SU-DHL-6 (cell line): ENCODE measurements at regions not wholly inside any gene's neighbourhood (a gene's known extent, or its start where the extent isn't known, plus 50 kb on each side); places are given as distances from the start of the nearest gene placed in this dataset.

Source experiments
- H2AFZ ChIP-seq: fragments of 200-600 bp; sonication (generic); 2 replicates; pipeline ENCODE4 v1.6.1; 2014; ENCODE audit warnings: low read depth, mild to moderate bottlenecking, moderate library complexity, mixed read lengths, antibody characterized with exemption, low read length; ENCODE audit not compliant: severe bottlenecking
- H3F3A ChIP-seq: fragments of 200-600 bp; shearing (Covaris generic); 2 replicates; pipeline ENCODE4 v1.6.0; 2016; ENCODE audit warnings: antibody characterized with exemption, mild to moderate bottlenecking; ENCODE audit not compliant: insufficient read depth
- H3K27ac ChIP-seq: fragments of 200-600 bp; sonication (generic); 2 replicates; pipeline ENCODE4 v1.5.1; 2016; ENCODE audit warnings: low read depth, mild to moderate bottlenecking, low read length, moderate library complexity, mixed read lengths
- H3K27me3 ChIP-seq: fragments of 200-600 bp; sonication (generic), shearing (Covaris generic); 2 replicates; pipeline ENCODE4 v1.6.0; 2014; ENCODE audit warnings: mild to moderate bottlenecking, low read length
- H3K36me3 ChIP-seq: fragments of 200-600 bp; sonication (generic); 2 replicates; pipeline ENCODE4 v1.6.1; 2014; ENCODE audit warnings: mild to moderate bottlenecking, low read length, mixed read lengths
- H3K4me2 ChIP-seq: fragments of 300-600, 200-600 bp; shearing (Covaris generic), sonication (generic); 2 replicates; pipeline ENCODE4 v1.6.0; 2014; ENCODE audit warnings: low read length, low read depth, mild to moderate bottlenecking; ENCODE audit not compliant: poor library complexity, severe bottlenecking
- H3K4me3 ChIP-seq: fragments of 200-600 bp; sonication (generic); 2 replicates; pipeline ENCODE4 v1.5.1; 2014; ENCODE audit warnings: antibody characterized with exemption, low read length, mild to moderate bottlenecking, mixed read lengths; ENCODE audit not compliant: insufficient read depth, poor library complexity, severe bottlenecking
- H3K79me2 ChIP-seq: fragments of 200-600 bp; sonication (generic); 2 replicates; pipeline ENCODE4 v1.6.1; 2014; ENCODE audit warnings: mild to moderate bottlenecking, low read length, moderate library complexity; ENCODE audit not compliant: insufficient read depth
- H3K9ac ChIP-seq: fragments of 200-600 bp; sonication (generic); 2 replicates; pipeline ENCODE4 v1.7.0; 2014; ENCODE audit warnings: mild to moderate bottlenecking, low read length
- H3K9me2 ChIP-seq: fragments of 200-600 bp; sonication (generic); replicated peaks from 2 replicates; pipeline ENCODE4 v1.6.1; 2014; ENCODE audit warnings: low read length; ENCODE audit not compliant: insufficient read depth
- H3K9me3 ChIP-seq: fragments of 200-600 bp; sonication (generic); 2 replicates; pipeline ENCODE4 v1.6.1; 2014; ENCODE audit warnings: low read length, mixed read lengths; ENCODE audit not compliant: insufficient read depth
- H4K20me1 ChIP-seq: fragments of 200-600 bp; sonication (generic); 2 replicates; pipeline ENCODE4 v1.6.1; 2014; ENCODE audit warnings: low read depth, mild to moderate bottlenecking, antibody characterized with exemption, low read length, moderate library complexity, mixed read lengths
- EZH2phosphoT487 ChIP-seq: fragments of 200-600 bp; sonication (generic), shearing (Covaris generic); conservative IDR thresholded peaks from 2 replicates; pipeline ENCODE4 v1.6.1; 2018; ENCODE audit warnings: mild to moderate bottlenecking, antibody characterized with exemption, low read length, moderate library complexity, mixed read lengths
- TF ChIP-seq, protein P1 (sequence below): fragments of 200-600 bp; sonication (generic); IDR thresholded peaks from one replicate; pipeline ENCODE4 v1.5.1; 2017; ENCODE audit warnings: antibody characterized with exemption, mild to moderate bottlenecking, low read length, moderate library complexity; ENCODE audit not compliant: insufficient read depth, poor library complexity, severe bottlenecking

GRCh38 chr9:30773427-30773826, 1611.0 kb upstream of the ACO1 start:
- H3K9me2 ChIP-seq: no peaks in the 10 kb centered on the region
- no peaks in the 10 kb centered on the region for H3F3A ChIP-seq
- no peaks in the 10 kb centered on the region for H3K9me3 ChIP-seq
- no peaks in the 10 kb centered on the region for H4K20me1 ChIP-seq
- TF ChIP-seq, protein P1, sequence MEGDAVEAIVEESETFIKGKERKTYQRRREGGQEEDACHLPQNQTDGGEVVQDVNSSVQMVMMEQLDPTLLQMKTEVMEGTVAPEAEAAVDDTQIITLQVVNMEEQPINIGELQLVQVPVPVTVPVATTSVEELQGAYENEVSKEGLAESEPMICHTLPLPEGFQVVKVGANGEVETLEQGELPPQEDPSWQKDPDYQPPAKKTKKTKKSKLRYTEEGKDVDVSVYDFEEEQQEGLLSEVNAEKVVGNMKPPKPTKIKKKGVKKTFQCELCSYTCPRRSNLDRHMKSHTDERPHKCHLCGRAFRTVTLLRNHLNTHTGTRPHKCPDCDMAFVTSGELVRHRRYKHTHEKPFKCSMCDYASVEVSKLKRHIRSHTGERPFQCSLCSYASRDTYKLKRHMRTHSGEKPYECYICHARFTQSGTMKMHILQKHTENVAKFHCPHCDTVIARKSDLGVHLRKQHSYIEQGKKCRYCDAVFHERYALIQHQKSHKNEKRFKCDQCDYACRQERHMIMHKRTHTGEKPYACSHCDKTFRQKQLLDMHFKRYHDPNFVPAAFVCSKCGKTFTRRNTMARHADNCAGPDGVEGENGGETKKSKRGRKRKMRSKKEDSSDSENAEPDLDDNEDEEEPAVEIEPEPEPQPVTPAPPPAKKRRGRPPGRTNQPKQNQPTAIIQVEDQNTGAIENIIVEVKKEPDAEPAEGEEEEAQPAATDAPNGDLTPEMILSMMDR: no peak
- no peak for TF ChIP-seq EZH2phosphoT487
- H3K4me2 ChIP-seq: no peak overlapping the region
- H2AFZ ChIP-seq: no peak overlapping the region
- no peak overlapping the region for H3K4me3 ChIP-seq
- no peaks in the 10 kb centered on the region for H3K36me3 ChIP-seq
- no peak overlapping the region for H3K9ac ChIP-seq
- no peaks in the 10 kb centered on the region for H3K79me2 ChIP-seq
- no peak overlapping the region for H3K27ac ChIP-seq
- no peaks in the 10 kb centered on the region for H3K27me3 ChIP-seq

DNA sequence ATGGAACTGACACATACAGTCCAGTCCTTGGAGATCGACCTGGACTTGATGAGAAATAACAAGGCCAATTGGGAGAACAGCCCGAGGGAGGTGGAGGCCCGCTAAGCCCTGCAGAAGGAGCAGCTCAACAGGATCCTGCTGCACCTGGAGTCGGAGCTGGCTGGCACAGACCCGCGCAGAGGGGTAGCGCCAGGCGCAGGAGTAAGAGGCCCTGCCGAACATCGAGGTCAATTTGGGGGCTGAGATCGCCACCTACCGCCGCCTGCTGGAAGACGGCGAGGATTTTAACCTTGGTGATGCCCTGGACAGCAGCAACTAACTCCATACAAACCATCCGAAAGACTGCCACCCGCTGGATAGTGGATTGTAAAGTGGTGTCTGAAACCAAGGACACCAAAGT, 1610.1 kb upstream of the ACO1 start:
- TF ChIP-seq, protein P1: no peak
- TF ChIP-seq EZH2phosphoT487: no peak
- Histone ChIP-seq H3K9me2 (no peaks in the 10 kb centered on the region), H2AFZ (no peak overlapping the region), H3K79me2 (no peaks in the 10 kb centered on the region), H3K4me3 (no peak overlapping the region), H3K27me3 (no peaks in the 10 kb centered on the region), H3K27ac (no peak overlapping the region), H3K9ac (no peak overlapping the region), H3K36me3 (no peaks in the 10 kb centered on the region), H3F3A (no peaks in the 10 kb centered on the region), H3K9me3 (0 out of 2 replicates have a peak, but pooled peaks cover under 1% of the 10 kb centered on the region), H3K4me2 (no peak overlapping the region), H4K20me1 (no peaks in the 10 kb centered on the region)

- Histone ChIP-seq H3K27ac (no peak overlapping the region), H3K9me3 (0 out of 2 replicates have a peak, but pooled peaks cover 3% of the 10 kb centered on the region), H3K9me2 (no peaks in the 10 kb centered on the region), H3F3A (no peaks in the 10 kb centered on the region), H3K9ac (no peak overlapping the region), H3K79me2 (no peaks in the 10 kb centered on the region), H3K4me3 (no peak overlapping the region), H3K36me3 (no peaks in the 10 kb centered on the region), H2AFZ (no peak overlapping the region), H3K4me2 (no peak overlapping the region), H3K27me3 (no peaks in the 10 kb centered on the region), H4K20me1 (no peaks in the 10 kb centered on the region)
- TF ChIP-seq, protein P1: no peak
- no peak for TF ChIP-seq EZH2phosphoT487
Observed at GRCh38 chr9:30775236-30775635, 1609.2 kb upstream of the ACO1 start.
